ENCODE measurements at regions not wholly inside any gene's neighbourhood (a gene's known extent, or its start where the extent isn't known, plus 50 kb on each side); places are given as distances from the start of the nearest gene placed in this dataset.

GRCh38 chr1:60739729-60740128, 342.6 kb upstream of the NFIA start:
- intact Hi-C loops (cut with DNase I): no loop called here
- Histone ChIP-seq H3K4me1 (no peaks in the 10 kb centered on the region), H3K27ac (no peak overlapping the region), H3K4me3 (no peak overlapping the region), H3K9me3 (no peaks in the 10 kb centered on the region), H3K36me3 (no peaks in the 10 kb centered on the region), H3K27me3 (no peaks in the 10 kb centered on the region)
- TF ChIP-seq, protein P1, sequence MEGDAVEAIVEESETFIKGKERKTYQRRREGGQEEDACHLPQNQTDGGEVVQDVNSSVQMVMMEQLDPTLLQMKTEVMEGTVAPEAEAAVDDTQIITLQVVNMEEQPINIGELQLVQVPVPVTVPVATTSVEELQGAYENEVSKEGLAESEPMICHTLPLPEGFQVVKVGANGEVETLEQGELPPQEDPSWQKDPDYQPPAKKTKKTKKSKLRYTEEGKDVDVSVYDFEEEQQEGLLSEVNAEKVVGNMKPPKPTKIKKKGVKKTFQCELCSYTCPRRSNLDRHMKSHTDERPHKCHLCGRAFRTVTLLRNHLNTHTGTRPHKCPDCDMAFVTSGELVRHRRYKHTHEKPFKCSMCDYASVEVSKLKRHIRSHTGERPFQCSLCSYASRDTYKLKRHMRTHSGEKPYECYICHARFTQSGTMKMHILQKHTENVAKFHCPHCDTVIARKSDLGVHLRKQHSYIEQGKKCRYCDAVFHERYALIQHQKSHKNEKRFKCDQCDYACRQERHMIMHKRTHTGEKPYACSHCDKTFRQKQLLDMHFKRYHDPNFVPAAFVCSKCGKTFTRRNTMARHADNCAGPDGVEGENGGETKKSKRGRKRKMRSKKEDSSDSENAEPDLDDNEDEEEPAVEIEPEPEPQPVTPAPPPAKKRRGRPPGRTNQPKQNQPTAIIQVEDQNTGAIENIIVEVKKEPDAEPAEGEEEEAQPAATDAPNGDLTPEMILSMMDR (IDR thresholded peaks at IDR 0.05): no peak
- DNase-seq (peak in 1 of 4 donors; percentile 51), ATAC-seq (no peak)

- Histone ChIP-seq H3K27me3 (no peaks in the 10 kb centered on the region), H3K27ac (no peak overlapping the region), H3K36me3 (no peaks in the 10 kb centered on the region), H3K9me3 (no peaks in the 10 kb centered on the region), H3K4me1 (no peaks in the 10 kb centered on the region), H3K4me3 (no peak overlapping the region)
- ATAC-seq (no peak), DNase-seq (no peak)
- TF ChIP-seq, protein P1 (IDR thresholded peaks at IDR 0.05): no peak
- intact Hi-C loops (cut with DNase I): no loop called here
Measured at GRCh38 chr1:60732977-60733401, 349.4 kb upstream of the NFIA start.

- Histone ChIP-seq H3K4me1 (no peaks in the 10 kb centered on the region), H3K9me3 (no peaks in the 10 kb centered on the region), H3K27ac (no peak overlapping the region), H3K4me3 (no peak overlapping the region), H3K27me3 (no peaks in the 10 kb centered on the region), H3K36me3 (no peaks in the 10 kb centered on the region)
- intact Hi-C loops (cut with DNase I): no loop called here
- no peak for DNase-seq
- no peak for ATAC-seq
- TF ChIP-seq, protein P1 (IDR thresholded peaks at IDR 0.05): no peak
Measured at GRCh38 chr1:60731321-60731720, 351.0 kb upstream of the NFIA start.

DNA sequence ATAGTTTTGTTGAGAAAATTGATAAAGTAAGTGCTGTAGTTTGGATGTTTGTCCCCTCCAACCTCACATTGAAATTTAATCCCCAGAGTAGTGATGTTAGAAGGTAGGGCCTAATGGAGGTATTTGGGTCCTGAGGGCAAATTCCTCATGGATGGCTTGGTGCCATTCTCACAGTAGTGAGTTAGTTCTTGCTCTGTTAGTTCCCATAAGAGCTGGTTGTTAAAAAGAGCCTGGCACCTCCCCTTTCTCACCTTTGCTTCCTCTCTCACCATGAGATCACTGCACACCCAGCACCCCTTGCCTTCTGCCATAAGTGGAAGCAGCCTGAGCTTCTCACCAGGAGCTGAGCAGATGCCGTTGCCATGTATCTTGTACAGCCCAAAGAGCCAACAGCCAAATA, 354.8 kb upstream of the NFIA start:
- ATAC-seq (no peak), DNase-seq (no peak)
- Histone ChIP-seq H3K9me3 (no peaks in the 10 kb centered on the region), H3K27ac (no peak overlapping the region), H3K36me3 (no peaks in the 10 kb centered on the region), H3K27me3 (no peaks in the 10 kb centered on the region), H3K4me1 (no peaks in the 10 kb centered on the region), H3K4me3 (no peak overlapping the region)
- TF ChIP-seq, protein P1 (IDR thresholded peaks at IDR 0.05): no peak
- intact Hi-C loops (cut with DNase I): no loop called here

- ATAC-seq (no peak), DNase-seq (peak in 1 of 4 donors; percentile 8)
- Histone ChIP-seq H3K9me3 (peaks cover 0 to 3% of the 10 kb centered on the region in 2 donors), H3K36me3 (no peaks in the 10 kb centered on the region), H3K4me1 (no peaks in the 10 kb centered on the region), H3K4me3 (no peak overlapping the region), H3K27me3 (no peaks in the 10 kb centered on the region), H3K27ac (no peak overlapping the region)
- TF ChIP-seq, protein P1 (IDR thresholded peaks at IDR 0.05): no peak
- intact Hi-C loops (cut with DNase I): no loop called here
Measured at GRCh38 chr1:60716472-60716871, 365.9 kb upstream of the NFIA start.

All from left lung (tissue), 4 donors.